GM06990 (cell line): ENCODE measurements at regions not wholly inside any gene's neighbourhood (a gene's known extent, or its start where the extent isn't known, plus 50 kb on each side); places are given as distances from the start of the nearest gene placed in this dataset.

ENCODE experiments used
- DNase-seq: peaks from one replicate; pipeline ENCODE4 v3.0.0-alpha.2; 2011; ENCODE audit not compliant: insufficient read length; ENCODE audit errors: extremely low read depth
- H3K27me3 ChIP-seq: replicated peaks from 2 replicates; pipeline ENCODE4 v1.6.0; 2011; ENCODE audit warnings: low read length; ENCODE audit not compliant: control insufficient read depth, insufficient read depth
- H3K36me3 ChIP-seq: 2 replicates; pipeline ENCODE4 v1.5.1; 2011; ENCODE audit warnings: low read length; ENCODE audit not compliant: control insufficient read depth, insufficient read depth
- H3K4me3 ChIP-seq: replicated peaks from 2 replicates; pipeline ENCODE4 v1.5.1; 2011; ENCODE audit warnings: low read depth, mild to moderate bottlenecking, control low read depth, low read length
- CTCF ChIP-seq: IDR thresholded peaks from 2 replicates; pipeline ENCODE4 v1.5.1; 2011; ENCODE audit warnings: low read length, control low read depth, mild to moderate bottlenecking, inconsistent platforms; ENCODE audit not compliant: insufficient read depth, poor library complexity, severe bottlenecking

DNA sequence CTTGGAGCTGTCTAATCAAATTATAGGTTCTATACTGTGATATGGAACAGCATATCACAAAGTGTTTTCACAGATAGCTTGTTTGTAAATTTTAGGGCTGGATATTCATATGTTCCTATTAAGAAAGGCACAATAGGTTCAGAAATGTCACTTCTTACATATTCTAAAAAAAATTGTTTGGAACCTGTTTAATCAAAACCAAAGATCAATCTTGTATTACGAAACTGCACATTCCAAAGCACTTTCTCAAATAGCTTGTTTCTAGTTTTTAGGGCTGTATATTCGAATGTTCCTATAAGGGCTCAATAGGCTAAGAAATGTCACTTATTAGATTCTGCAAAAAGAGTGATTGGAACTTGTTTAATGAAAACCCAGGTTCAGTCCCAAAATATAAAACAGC lies 67.4 kb upstream of the OSBPL11 start:
- no peak for DNase-seq
- no peak for TF ChIP-seq CTCF
- no peaks in the 10 kb centered on the region for H3K27me3 ChIP-seq

GRCh38 chr3:125670352-125670751 lies 75.1 kb upstream of the OSBPL11 start:
- no peak for DNase-seq
- Histone ChIP-seq H3K36me3 (no peaks in the 10 kb centered on the region), H3K4me3 (no peak overlapping the region), H3K27me3 (no peaks in the 10 kb centered on the region)
- no peak for TF ChIP-seq CTCF

More for the DNA sequence above, 67.4 kb upstream of the OSBPL11 start:
- no peak overlapping the region for H3K4me3 ChIP-seq
- H3K36me3 ChIP-seq = no peaks in the 10 kb centered on the region

DNA sequence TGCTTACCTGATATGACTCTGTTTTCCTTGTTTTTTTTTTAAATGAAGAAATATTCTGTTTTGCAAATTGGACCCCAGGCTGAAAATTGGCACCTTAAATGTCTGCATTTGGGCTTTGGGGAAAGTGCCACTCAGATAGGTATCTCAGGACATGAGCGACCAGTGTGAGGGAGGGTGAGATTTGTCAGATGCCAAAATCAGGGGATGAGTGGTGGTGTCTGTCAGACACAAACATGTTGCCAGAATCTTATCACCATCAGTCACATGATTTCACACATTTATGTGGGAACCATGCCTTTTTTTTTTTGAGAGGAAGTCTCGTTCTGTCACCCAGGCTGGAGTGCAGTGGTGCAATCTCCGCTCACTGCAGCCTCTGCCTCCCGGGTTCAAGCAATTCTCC lies 75.6 kb upstream of the OSBPL11 start:
- no peak for TF ChIP-seq CTCF
- H3K27me3 ChIP-seq = no peaks in the 10 kb centered on the region
- DNase-seq = no peak
- H3K36me3 ChIP-seq = no peaks in the 10 kb centered on the region
- H3K4me3 ChIP-seq = no peak overlapping the region

- Histone ChIP-seq H3K27me3 (no peaks in the 10 kb centered on the region), H3K36me3 (no peaks in the 10 kb centered on the region), H3K4me3 (no peak overlapping the region)
- no peak for TF ChIP-seq CTCF
- no peak for DNase-seq
These were observed 76.4 kb upstream of the OSBPL11 start for GRCh38 chr3:125671461-125672243.

GRCh38 chr3:125675791-125676190 lies 80.5 kb upstream of the OSBPL11 start:
- DNase-seq = no peak
- Histone ChIP-seq H3K4me3 (no peak overlapping the region), H3K36me3 (no peaks in the 10 kb centered on the region), H3K27me3 (no peaks in the 10 kb centered on the region)
- TF ChIP-seq CTCF = no peak
